ENCODE measurements at regions not wholly inside any gene's neighbourhood (a gene's known extent, or its start where the extent isn't known, plus 50 kb on each side); places are given as distances from the start of the nearest gene placed in this dataset.

- TF ChIP-seq ZBTB44 (tag by site-specific recombination; IDR thresholded peaks at IDR 0.05), result no peak
These were observed 761.4 kb downstream of the KCNA4 start (continued) for GRCh38 chr11:29255401-29255800.

GRCh38 chr11:29251738-29252137 is 765.1 kb downstream of the KCNA4 start:
- Histone ChIP-seq H3K36me3 (ENCODE audit: control insufficient read depth in 2 of 2, insufficient read depth in 1 of 2, low read length in 2 of 2) (no peaks in the 10 kb centered on the region), H3K9me3 (ENCODE audit: control insufficient read depth, insufficient read depth, low read depth, low read length) (no peaks in the 10 kb centered on the region), H3K27ac (ENCODE audit: extremely low read depth, low read depth, low read length) (no peak overlapping the region), H3K4me3 (ENCODE audit: low read depth, low read length) (no peak overlapping the region), H3K4me1 (ENCODE audit: control insufficient read depth, insufficient read depth, low read length) (no peaks in the 10 kb centered on the region)
- no peak for TF ChIP-seq ZNF398 (tag by site-specific recombination; IDR thresholded peaks at IDR 0.05)
- TF ChIP-seq ZNF585B (tag by site-specific recombination; IDR thresholded peaks at IDR 0.05), result no peak
- TF ChIP-seq BCL11B (tag by site-specific recombination; IDR thresholded peaks at IDR 0.05; ENCODE audit: low read depth), result no peak
- no peak for TF ChIP-seq ZNF221 (tag by site-specific recombination; IDR thresholded peaks at IDR 0.05; ENCODE audit: borderline replicate concordance)
- TF ChIP-seq ELK4 (IDR thresholded peaks at IDR 0.05; ENCODE audit: borderline replicate concordance, low read depth, low read length), result no peak
- TF ChIP-seq ZBTB48 (tag by site-specific recombination; IDR thresholded peaks at IDR 0.05), result no peak
- TF ChIP-seq ZNF433 (tag by site-specific recombination; IDR thresholded peaks at IDR 0.05; ENCODE audit: low read depth), result no peak
- TF ChIP-seq ZNF654 (tag by site-specific recombination; IDR thresholded peaks at IDR 0.05; ENCODE audit: low read depth), result no peak
- TF ChIP-seq HIC1 (tag by site-specific recombination; IDR thresholded peaks at IDR 0.05), result no peak
- CTCF ChIA-PET, result no interaction called here
- POLR2A ChIA-PET, result no interaction called here

GRCh38 chr11:29249713-29250112 is 767.1 kb downstream of the KCNA4 start:
- H3K4me1 ChIP-seq (ENCODE audit: control insufficient read depth, insufficient read depth, low read length), result no peaks in the 10 kb centered on the region
- CTCF ChIA-PET, result no interaction called here
- H3K27ac ChIP-seq (ENCODE audit: extremely low read depth, low read depth, low read length), result no peak overlapping the region
- TF ChIP-seq ZNF155 (tag by site-specific recombination; IDR thresholded peaks at IDR 0.05) (no peak), ZNF354C (tag by site-specific recombination; IDR thresholded peaks at IDR 0.05; ENCODE audit: borderline replicate concordance, low read depth) (no peak), ZNF521 (tag by site-specific recombination; IDR thresholded peaks at IDR 0.05) (no peak), HOXC10 (CRISPR knock-in tag; IDR thresholded peaks at IDR 0.05) (no peak)
- no peaks in the 10 kb centered on the region for H3K36me3 ChIP-seq (ENCODE audit: control insufficient read depth in 2 of 2, insufficient read depth in 1 of 2, low read length in 2 of 2)
- no peaks in the 10 kb centered on the region for H3K9me3 ChIP-seq (ENCODE audit: control insufficient read depth, insufficient read depth, low read depth, low read length)
- POLR2A ChIA-PET, result no interaction called here
- no peak overlapping the region for H3K4me3 ChIP-seq (ENCODE audit: low read depth, low read length)
